Activated CD4-positive, alpha-beta T cell treated with anti-CD3 and anti-CD28 coated beads for 4 hours (primary cell): ENCODE measurements at regions not wholly inside any gene's neighbourhood (a gene's known extent, or its start where the extent isn't known, plus 50 kb on each side); places are given as distances from the start of the nearest gene placed in this dataset.
"Not testable (repeated sequence)": the region's sequence is repeated elsewhere in the genome, so short reads cannot be mapped to it uniquely, and the experiment has no call there.

Experiments used
- DNase-seq, 2 donors: peaks; one replicate each; pipeline ENCODE4 v3.0.0-alpha.2; 2020

DNA sequence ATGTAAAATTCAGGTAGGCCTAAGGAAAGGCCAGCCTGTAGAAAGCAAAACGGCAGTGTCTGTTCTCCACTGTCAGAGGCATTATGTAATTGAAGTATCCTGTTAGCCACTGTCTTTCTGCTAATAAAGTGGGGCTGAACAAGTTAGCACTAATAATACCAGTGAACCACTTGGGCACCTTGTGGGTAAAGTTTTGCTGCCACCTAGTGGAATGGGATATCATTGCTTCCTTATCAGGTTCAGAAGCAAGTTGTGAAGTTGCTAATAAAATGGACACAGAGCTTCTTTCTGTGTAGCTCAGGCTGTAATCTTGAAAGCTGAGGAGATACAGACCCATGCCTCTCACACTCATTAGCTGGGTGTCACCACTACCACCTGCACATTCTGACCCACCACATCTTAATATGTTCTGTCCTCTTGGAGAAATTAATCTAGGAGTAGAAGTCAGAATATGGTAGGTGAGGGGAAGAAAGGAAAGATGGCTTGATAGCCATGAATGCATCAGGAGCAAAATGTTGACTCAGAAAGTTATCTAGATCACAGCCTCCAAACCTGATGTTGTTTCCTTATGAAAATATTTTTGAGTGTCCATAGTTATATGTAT, 175.1 kb downstream of the SEPTIN7 start:
- DNase-seq, result peak; percentile 29 to 58

DNA sequence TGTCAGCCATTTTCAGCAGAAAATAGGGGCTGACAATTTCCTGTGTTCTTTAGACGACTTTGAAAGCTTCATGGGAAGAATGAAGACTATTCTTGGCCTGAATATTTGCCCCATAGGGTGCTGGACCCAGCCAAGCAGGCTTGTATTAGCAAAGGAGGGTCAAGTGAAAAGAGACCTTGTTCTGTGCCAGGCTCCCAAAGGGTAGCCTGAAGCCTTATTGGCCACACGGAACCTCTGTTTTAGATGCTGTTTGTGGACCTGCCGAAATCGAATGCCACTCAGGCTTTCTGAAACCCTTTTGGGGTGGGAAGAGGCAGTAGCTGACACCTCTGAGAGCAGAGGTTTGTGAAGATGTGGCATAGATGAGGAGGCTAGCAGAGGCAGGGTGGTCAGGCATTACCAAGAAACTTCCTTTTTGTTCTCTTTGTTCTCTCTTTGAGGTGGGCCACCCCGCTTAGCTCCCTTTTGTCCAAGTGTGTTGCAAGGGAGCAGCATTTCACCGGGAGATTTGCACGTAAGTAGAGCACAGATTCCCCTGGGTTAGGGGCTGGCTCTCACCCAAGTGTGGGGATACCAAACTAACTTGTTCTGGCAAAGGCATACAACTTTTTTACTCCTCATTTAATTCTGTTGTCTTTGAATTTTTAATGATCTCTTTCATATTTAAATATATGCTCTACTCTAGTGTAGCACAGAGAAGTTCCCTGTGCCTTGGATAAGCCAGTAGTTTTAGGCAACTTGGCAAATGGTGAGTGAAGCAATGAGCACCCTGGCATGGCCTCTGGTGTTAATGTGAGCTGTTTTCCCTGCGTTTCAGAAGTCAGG, 174.0 kb upstream of the EEPD1 start:
- not testable (repeated sequence) for DNase-seq

DNA sequence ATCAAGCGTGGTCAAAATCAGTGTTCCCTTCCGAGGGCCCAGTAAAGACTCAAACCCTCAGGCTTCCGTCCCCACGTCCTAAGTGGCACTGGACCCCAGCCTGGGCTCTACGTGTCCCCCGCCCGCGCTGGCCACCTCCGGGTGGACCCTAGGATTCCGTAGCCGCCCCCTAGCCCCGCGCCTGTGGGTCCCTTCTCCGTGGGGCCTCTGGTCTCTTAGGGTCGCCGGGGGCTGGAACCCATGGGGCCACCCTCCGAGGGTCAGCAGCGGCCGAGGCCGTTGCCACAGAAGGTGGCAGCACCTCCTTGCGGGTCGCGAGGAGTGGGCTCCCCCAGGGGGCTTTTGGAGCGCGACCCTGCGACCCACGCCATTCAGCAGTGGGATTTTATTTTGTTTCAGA, 170.5 kb upstream of the EEPD1 start:
- DNase-seq, result no peak

DNA sequence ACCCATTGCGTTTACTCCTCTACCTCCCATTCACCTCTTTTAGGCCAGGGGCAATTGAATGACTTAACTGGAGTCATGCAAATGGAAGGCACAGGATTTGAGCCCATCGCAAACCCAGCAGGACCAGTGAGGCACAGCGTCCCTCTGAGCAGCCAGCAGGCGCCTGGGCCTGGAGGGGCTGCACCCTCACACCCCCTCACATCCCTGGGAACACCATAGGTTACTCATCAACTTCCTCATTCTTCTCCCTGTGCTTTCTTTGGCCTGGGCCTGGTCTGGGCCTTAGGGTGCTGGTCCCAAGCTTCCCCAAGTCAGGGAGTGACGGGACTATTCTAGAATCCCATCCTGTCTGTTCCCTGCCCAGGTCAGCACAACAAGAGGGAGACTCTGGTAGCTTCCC, 169.4 kb upstream of the EEPD1 start:
- DNase-seq, result no peak

DNA sequence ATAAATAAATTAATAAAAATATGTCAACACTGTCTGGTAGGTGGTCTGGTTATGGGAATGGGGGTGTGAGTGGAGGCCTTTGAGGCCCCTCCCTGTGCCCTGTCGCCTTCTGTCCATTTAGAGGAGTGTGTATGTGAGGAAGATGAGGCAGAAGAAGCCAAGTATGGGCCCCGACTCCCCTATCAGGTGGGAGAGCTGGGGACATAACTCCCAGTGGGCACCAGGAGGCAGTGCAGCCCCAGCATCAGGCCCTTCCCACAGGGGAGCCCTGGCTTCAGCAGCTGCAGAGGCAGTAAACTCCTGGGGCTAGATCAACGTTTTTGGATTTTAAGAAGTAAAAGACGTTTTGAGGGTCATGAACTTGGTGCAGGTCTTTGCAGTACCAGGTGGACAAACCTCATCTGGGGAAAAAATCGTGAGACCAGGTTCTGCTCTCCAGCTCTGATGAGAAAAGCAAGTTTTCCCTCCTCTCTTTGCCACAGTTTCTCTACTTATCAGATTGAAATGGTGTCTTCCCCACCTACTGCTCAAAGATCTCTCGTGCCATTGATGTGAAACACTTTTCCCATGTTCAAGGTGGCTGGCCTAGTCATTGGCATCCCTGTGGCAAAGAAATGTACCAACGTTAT, 167.8 kb upstream of the EEPD1 start:
- DNase-seq, result peak; percentile 76 to 78

DNA sequence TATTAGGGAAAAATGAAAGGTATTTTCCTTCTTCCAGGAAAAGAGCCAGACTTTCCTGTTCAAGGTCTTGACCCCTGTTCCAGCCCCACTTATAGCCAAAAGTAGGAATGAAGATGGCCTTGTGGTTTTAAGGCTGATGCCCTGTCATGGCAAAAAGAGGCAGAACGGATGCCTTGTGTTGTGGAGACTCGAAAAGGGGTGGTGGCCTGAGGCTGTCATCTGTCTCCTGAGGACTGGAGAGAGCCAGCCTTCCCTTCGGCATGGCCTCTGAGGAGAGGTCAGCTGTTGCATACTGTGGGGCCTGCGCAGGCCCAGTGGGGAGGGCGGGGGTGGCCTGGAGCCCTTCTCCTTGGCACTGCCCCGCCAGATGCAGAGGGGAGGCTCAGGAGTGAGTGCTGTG, 166.0 kb upstream of the EEPD1 start:
- no peak for DNase-seq

DNA sequence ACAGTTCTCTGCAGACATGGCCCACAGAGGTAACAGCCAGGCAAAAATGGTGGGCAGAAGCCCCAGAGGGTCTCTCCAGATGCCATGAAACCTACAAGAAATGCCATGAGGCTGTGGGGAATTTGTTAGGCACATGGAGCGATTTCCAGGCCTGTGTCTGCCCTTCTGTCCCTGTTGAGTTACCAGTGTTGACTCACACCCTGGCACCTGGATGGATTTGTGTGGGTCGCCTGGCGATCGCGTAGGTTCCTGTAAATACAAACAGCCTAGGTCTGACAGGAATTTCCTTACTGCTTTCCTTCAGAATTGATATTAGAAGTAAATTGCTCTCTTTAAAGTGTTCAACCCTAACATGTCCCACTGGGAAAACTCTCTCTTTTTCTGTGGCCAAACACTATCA, 164.9 kb upstream of the EEPD1 start:
- no peak for DNase-seq

DNA sequence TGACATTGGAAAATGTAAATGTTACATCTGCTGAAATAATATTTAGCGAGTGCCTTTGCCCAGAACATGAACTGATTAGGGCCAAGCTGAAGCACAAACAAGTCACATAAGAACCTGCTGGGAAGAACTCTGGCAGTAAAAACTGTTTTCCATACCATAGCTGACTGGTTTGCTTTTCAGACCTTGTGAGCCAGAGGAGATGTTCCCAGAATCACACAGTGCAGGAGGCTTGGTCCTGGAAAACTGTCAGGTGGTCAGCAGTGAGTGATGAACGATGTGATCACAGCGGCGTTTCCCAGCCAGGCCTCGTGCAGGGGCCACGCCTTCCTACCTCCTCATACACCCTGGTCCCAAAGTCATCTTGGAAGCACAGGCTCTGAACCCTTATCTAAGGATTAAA, 164.2 kb upstream of the EEPD1 start:
- DNase-seq, result no peak

DNA sequence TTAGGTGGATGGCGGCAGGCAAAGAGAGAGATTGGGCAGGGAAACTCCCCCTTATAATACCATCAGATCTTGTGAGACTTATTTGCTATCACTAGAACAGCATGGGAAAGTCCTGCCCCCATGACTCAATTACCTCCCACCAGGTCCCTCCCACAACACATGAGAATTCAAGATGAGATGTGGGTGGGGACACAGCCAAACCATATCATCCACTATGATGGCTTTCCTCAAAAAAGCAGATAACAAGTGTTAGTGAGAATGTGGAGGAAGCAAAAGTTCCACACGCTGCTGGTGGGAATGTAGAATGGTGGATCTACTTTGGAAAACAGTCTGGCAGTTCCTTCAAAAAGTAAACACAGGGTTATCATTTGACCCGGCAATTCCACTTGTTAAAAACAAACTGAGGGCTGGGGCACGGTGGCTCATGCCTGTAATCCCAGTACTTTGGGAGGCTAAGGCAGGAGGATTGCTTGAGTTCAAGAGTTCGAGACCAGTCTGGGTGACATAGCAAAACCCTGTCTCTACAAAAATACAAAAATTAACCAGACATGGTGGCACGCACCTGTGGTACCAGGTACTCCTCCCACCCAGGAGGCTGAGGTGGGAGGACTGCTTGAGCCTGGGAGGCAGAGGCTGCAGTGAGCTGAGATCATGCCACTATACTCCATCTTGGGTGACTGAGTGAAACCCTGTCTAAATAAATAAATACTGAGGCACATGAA, 161.4 kb upstream of the EEPD1 start:
- DNase-seq, result no peak

DNA sequence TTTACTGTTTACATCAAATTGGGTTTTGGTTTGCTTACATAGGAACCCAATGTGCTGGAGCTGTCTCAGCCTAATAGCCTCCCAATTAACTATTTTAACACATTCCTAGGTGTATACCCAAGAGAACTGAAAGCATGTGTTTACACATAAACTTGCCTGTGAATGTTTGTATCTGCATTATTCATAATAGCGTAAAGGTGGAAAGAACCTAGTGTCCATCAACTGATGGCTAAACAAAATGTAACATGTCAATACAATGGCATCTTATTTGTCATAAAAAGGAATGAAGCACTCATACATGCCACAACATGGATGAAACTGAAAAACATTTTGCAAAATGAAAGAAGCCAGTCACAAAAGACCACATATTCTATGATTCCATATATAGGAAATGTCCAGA, 160.6 kb upstream of the EEPD1 start:
- DNase-seq, result no peak

DNA sequence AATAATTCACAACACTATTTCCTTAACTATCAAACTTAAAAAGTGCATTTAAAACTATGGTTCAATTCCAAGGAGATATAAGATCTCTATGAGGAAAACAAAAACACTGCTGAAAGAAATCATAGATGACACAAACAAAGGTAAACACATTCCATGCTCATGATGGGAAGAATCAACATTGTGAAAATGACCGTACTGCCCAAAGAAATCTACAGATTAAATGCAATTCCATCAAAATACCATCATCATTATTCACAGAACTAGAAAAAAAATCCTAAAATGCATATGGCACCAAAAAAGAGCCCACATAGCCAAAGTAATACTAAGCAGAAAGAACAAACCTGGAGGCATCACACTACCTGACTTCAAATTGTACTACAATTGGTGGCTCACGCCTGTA, 159.9 kb upstream of the EEPD1 start:
- DNase-seq, result no peak

DNA sequence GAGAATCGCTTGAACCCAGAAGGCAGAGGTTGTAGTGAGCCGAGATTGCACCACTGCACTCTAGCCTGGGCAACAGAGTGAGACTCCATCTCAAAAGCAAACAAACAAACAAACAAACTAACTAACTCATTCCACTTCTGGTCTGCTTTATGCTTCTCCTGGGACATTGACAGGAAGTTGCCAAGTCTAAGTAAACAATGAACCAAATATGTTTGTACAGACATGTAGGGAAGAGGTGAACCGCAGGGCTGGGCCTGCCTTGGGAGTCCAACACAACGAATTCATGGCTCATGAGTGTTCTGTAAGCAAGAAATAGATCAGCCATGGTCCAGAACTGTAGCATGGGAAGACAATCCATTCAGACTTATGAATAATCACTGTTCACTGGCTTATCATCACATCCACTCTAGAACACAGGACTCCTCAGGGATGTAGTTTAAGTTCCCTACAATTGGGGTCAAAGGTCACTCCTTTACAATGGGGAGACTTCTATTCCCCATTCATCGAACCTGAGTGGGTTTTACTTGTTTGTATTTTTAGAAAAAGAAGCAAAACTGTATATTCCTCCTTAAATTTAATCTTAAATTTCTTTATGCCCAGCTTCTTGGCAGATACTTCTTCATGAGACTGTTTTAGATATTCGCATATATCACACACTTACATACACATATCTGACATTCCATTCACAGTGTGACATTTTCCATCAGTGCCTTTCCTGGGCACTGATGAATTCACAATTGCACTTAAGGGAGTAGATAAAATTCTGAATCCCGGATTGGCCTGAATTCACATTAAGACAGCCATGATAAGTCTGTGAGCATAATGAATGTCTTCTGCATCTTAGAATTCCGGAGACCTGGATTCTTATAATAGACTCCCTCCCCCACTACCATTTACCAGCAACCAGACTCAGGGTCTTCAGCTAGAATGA, 159.1 kb upstream of the EEPD1 start:
- no peak for DNase-seq

DNA sequence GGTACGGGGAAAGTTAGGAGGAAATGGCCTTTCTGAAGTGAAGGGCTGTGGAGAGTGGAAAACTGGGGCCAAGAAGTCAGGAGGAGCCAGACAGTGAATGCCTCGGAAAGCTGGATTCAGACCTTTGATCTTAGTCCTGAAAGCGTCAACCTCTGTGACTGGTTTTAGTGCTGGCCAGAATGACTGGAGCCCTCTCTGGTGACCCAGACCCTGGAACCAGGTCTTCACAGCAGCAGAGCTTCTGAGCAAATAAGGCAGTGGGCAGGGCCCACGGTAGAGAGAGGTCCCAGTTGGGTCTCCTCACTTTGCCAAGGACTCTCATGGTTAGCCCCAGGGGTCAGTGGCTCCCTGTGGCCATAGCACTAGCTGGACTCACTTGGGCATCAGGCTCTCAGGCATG, 157.7 kb upstream of the EEPD1 start:
- DNase-seq, result no peak

DNA sequence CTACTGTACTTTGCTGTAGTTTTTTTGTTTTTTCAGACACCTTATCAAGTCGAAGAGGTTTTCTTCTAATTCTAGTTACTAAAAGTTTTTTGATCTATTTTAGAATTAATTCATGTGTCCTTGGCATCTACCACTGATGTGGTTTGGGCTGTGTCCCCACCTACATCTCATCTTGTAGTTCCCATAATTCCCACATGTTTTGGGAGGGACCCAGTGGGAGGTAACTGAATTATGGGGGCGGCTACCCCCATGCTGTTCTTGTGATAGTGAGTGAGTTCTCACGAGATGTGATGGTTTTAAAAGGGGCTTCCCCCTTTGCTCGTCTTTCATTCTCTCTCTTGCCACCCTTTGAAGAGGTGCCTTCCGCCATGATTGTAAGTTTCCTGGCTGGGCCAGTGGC, 154.6 kb upstream of the EEPD1 start:
- DNase-seq, result no peak

DNA sequence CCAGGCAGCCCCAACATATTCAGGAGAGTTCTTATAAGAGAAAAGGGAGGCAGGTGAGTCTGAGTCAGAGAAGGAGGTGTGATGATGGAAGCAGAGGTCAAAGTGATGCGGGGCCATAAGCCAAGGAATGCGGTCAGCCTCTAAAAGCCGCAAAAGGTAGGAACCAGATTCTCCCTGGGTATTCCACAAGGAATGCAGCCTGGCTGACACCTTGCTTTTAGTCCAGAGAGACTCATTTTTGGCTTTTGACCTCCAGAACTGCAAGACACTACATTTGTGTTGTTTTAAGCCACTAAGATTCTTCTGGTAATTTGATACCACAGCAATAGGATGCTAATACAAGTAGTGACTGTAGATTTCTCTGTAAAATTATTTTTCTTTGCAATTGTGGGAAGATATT, 151.5 kb upstream of the EEPD1 start:
- no peak for DNase-seq

DNA sequence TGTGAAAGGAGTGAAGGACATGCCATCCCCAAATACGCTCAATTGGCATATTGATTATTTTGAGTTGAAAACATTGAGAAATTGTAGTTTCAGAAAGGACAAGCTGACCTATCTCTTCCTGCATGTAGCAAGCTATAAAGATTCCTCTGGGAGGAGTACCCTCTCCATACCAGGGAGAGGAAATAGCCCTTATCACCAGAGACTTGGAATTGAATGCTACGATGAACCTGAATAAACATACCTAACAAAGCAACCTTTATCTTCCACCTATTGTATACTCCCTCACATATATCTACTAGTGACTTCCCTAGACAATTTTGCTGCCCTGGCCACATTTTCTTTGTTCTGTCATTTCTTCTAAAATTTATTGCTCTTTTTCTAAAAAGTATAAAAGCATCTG, 150.2 kb upstream of the EEPD1 start:
- no peak for DNase-seq

DNA sequence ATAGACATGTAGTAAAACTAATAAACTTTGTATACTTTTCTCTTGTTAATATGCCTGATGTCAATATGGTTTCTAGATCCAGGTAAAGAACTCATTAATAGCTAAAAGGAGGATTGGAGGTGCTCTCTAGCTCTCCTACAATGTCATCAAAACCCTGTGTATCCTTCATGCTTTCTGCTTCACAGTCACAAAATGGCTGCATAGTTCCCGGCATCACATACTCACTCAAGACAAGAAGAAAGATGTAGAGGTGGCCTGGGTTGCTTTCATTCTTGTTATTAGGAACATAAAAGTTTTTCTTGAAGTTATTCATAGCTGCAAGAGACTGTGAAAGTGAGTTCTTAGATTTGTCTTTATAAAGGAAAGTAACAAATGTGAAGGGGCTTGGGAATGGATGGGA, 149.7 kb upstream of the EEPD1 start:
- no peak for DNase-seq

DNA sequence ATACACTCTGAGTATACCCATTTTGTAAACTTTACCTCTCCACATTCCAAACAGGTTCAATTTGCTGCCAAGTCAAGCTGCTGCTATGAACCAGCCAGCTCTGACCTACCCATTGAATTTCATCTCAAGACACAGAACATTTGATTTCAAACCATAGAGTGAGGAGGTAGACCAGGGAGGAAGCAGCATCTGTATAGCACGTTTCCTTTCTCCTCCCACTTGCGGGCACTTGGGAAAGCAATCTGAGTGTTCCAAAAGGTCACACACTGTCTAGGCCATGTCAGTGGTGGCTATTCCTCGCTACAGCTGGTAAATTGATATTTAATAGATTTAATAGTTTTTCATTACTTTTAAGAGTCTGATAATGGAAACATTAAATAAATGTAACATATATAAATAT, 147.8 kb upstream of the EEPD1 start:
- DNase-seq, result no peak

DNA sequence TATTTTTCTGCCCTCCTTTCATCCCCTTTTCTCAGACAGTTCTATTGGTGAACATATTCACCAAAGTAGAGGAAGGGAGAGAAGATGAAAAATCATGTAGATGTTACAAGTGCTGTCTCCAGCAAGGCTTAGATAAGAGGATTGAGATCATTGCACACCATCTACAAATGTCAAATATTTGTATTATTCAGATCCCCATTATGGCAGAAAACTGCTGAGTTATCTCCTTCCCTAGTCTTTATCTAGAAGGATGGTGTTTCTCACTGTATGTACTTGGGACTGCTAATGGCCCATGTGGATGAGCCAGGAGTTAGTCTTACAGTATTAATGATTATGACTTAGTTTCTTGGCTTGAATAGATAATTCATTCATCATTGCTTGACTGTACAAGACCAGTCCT, 147.2 kb upstream of the EEPD1 start:
- no peak for DNase-seq

DNA sequence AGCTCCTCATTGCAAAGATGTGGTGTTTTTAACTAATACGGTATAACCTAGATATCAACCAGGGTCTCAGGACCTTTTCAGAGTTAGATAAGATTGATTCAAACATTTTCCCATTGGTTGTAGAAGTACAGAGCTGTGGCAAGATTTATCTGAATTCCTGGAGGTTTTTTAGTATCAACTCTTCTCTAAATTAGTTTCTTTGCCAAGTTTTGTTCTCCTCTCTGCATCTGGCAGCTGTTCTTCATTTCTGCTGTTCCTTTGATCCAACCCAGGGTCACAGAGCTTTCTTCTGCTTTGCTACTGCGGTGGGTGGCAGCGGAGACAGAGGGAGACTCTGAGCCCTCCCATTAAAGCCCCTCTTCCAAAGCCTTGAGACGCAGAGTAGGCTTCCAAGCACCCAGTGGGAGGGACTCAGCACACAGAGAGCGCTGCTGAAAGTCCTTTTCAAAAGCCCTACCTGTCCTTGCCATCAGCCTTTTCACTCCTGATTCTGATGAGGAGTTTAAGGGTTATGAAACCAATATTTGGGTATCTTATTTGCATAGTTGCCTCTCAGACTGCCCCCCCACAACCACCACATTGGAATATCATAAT, 146.3 kb upstream of the EEPD1 start:
- DNase-seq, result no peak

DNA sequence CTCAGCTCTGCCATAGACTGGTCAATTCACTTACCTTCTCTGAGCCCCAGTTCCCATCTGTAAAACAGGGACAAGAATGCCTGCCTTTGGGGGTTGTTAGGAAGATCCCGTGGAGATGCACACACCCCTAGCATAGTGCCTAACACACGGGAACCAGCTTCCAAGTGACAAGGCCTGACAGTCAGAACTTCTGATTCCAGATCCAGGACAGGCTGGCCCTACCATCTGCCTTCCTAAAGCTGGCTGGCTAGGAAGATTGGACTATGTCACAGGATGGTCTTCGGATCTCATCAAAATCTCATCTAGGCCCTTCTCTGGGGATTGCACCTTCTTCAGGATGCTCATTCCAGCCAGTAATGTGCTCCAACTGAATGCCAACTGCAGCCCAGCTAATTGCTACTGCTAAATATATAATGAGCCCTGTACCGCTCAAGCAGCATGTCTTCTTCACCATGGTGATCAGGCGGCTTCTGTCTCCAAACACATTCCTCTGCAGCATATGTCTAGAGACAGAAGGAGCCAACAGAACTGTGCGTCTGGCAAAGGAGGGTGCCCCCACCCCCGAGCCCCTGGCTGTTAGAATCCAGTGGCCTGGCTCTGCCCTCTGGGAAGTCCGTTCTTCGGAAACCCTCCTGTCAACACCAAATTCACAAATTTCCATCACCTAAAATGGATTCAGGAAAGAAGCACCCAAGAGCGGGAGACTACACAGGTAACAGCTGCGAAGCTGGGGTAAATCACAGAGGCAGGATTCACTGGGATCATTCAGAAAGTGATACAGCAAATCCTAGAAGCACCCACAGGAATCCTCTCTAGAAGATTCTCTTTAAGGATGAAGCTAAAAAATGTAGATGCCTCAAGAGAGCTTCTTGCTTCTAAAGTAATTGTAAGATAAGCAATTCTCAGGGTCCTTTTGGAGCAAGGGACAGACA, 142.1 kb upstream of the EEPD1 start:
- no peak for DNase-seq
